ENCODE measurements at regions not wholly inside any gene's neighbourhood (a gene's known extent, or its start where the extent isn't known, plus 50 kb on each side); places are given as distances from the start of the nearest gene placed in this dataset.

GRCh38 chr2:177036747-177037146, 175.8 kb upstream of the HNRNPA3 start:
- H3K36me3 ChIP-seq (ENCODE audit: low read depth, missing control alignments): no peaks in the 10 kb centered on the region
- H3K4me1 ChIP-seq: no peaks in the 10 kb centered on the region
- no peak for DNase-seq
- TF ChIP-seq, protein P1, sequence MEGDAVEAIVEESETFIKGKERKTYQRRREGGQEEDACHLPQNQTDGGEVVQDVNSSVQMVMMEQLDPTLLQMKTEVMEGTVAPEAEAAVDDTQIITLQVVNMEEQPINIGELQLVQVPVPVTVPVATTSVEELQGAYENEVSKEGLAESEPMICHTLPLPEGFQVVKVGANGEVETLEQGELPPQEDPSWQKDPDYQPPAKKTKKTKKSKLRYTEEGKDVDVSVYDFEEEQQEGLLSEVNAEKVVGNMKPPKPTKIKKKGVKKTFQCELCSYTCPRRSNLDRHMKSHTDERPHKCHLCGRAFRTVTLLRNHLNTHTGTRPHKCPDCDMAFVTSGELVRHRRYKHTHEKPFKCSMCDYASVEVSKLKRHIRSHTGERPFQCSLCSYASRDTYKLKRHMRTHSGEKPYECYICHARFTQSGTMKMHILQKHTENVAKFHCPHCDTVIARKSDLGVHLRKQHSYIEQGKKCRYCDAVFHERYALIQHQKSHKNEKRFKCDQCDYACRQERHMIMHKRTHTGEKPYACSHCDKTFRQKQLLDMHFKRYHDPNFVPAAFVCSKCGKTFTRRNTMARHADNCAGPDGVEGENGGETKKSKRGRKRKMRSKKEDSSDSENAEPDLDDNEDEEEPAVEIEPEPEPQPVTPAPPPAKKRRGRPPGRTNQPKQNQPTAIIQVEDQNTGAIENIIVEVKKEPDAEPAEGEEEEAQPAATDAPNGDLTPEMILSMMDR (IDR thresholded peaks at IDR 0.05): no peak
- no peak for TF ChIP-seq POLR2A (IDR thresholded peaks at IDR 0.05)
- intact Hi-C loops (cut with DNase I; ENCODE audit: low total_unique reads): no loop called here
- no peaks in the 10 kb centered on the region for H3K27me3 ChIP-seq
- 76 to 80% methylated on average over 3 of the region's 3 CpGs for WGBS, 2 donors
- H3K4me3 ChIP-seq: no peak overlapping the region
- no peaks in the 10 kb centered on the region for H3K9me3 ChIP-seq
- H3K27ac ChIP-seq: no peak overlapping the region

- Histone ChIP-seq H3K27ac (no peak overlapping the region), H3K4me1 (no peaks in the 10 kb centered on the region), H3K36me3 (ENCODE audit: low read depth, missing control alignments) (no peaks in the 10 kb centered on the region), H3K9me3 (no peaks in the 10 kb centered on the region), H3K27me3 (no peaks in the 10 kb centered on the region), H3K4me3 (no peak overlapping the region)
- no peak for DNase-seq
- intact Hi-C loops (cut with DNase I; ENCODE audit: low total_unique reads): no loop called here
- 86 to 90% methylated on average over 2 of the region's 2 CpGs for WGBS, 2 donors
- TF ChIP-seq POLR2A (IDR thresholded peaks at IDR 0.05): no peak
These were observed 175.0 kb upstream of the HNRNPA3 start for GRCh38 chr2:177037569-177037968.

GRCh38 chr2:177038787-177039484, 173.7 kb upstream of the HNRNPA3 start:
- Histone ChIP-seq H3K4me3 (no peak overlapping the region), H3K9me3 (no peaks in the 10 kb centered on the region), H3K4me1 (no peaks in the 10 kb centered on the region), H3K36me3 (ENCODE audit: low read depth, missing control alignments) (no peaks in the 10 kb centered on the region), H3K27me3 (no peaks in the 10 kb centered on the region), H3K27ac (no peak overlapping the region)
- WGBS, 2 donors: 36 to 43% methylated on average over 14 of the region's 14 CpGs
- no peak for DNase-seq
- intact Hi-C loops (cut with DNase I; ENCODE audit: low total_unique reads): no loop called here
- TF ChIP-seq POLR2A (IDR thresholded peaks at IDR 0.05): no peak
- TF ChIP-seq, protein P1 (IDR thresholded peaks at IDR 0.05): no peak

GRCh38 chr2:177042311-177042710, 170.3 kb upstream of the HNRNPA3 start:
- no peak for DNase-seq
- TF ChIP-seq, protein P1 (IDR thresholded peaks at IDR 0.05): no peak
- no peak for TF ChIP-seq POLR2A (IDR thresholded peaks at IDR 0.05)
- Histone ChIP-seq H3K27me3 (no peaks in the 10 kb centered on the region), H3K36me3 (ENCODE audit: low read depth, missing control alignments) (no peaks in the 10 kb centered on the region), H3K4me1 (no peaks in the 10 kb centered on the region), H3K27ac (no peak overlapping the region), H3K4me3 (no peak overlapping the region), H3K9me3 (no peaks in the 10 kb centered on the region)
- intact Hi-C loops (cut with DNase I; ENCODE audit: low total_unique reads): no loop called here
- 66 to 69% methylated on average over 3 of the region's 3 CpGs for WGBS, 2 donors

GRCh38 chr2:177044671-177045070, 167.9 kb upstream of the HNRNPA3 start:
- H3K27ac ChIP-seq: no peak overlapping the region

More at GRCh38 chr2:177044671-177045070, 167.9 kb upstream of the HNRNPA3 start:
- no peaks in the 10 kb centered on the region for H3K27me3 ChIP-seq
- no peaks in the 10 kb centered on the region for H3K4me1 ChIP-seq
- TF ChIP-seq POLR2A (IDR thresholded peaks at IDR 0.05): no peak
- TF ChIP-seq, protein P1 (IDR thresholded peaks at IDR 0.05): no peak
- WGBS, 2 donors: 71 to 85% methylated on average over 2 of the region's 2 CpGs
- H3K4me3 ChIP-seq: no peak overlapping the region
- no peaks in the 10 kb centered on the region for H3K36me3 ChIP-seq (ENCODE audit: low read depth, missing control alignments)
- no peak for DNase-seq
- intact Hi-C loops (cut with DNase I; ENCODE audit: low total_unique reads): no loop called here
- H3K9me3 ChIP-seq: no peaks in the 10 kb centered on the region
